Spleen (tissue), 7 donors: ENCODE measurements at regions not wholly inside any gene's neighbourhood (a gene's known extent, or its start where the extent isn't known, plus 50 kb on each side); places are given as distances from the start of the nearest gene placed in this dataset.

Experiments used
- CTCF ChIP-seq, 11 experiments: fragments of 200-600 bp in 7 of 11; fragments of 450-650 bp in 4 of 11; sonication (generic) in 4 of 11; IDR thresholded peaks in 8 of 11; conservative IDR thresholded peaks in 3 of 11; 1 replicate in 7 of 11; 2 replicates in 4 of 11; pipeline versions ENCODE4 v1.4.0 to v1.8.0; 2016 to 2021; ENCODE audit warnings: antibody characterized with exemption in 11 of 11, inconsistent platforms in 4 of 11, mild to moderate bottlenecking in 1 of 11
- POLR2A ChIP-seq, 3 donors: fragments of 450-650 bp; IDR thresholded peaks; one replicate each; pipeline ENCODE4 v1.5.1; 2017; ENCODE audit warnings: antibody characterized with exemption in 3 of 3, mild to moderate bottlenecking in 1 of 3
- POLR2AphosphoS5 ChIP-seq, 3 donors: sonication (generic); formaldehyde crosslinking; IDR thresholded peaks; one replicate each; pipeline ENCODE4 v1.5.1; 2017; ENCODE audit warnings: antibody characterized with exemption in 3 of 3
- donor health status: DM: no; HTN: no; CAD: no; lungs with moderate emphysema.
- donor health status: DM: no; HTN: no; CAD: no.
- donor health status: DM: no; HTN: no; CAD: no.

- TF ChIP-seq POLR2A (IDR thresholded peaks at IDR 0.05), result no peak
- TF ChIP-seq CTCF (IDR thresholded peaks at IDR 0.05 in 8 of 11, conservative IDR thresholded peaks at IDR 0.05 in 3 of 11), result no peak
- no peak for TF ChIP-seq POLR2AphosphoS5 (IDR thresholded peaks at IDR 0.05)
Measured at GRCh38 chr18:43870626-43871025, 593.3 kb upstream of the SYT4 start.
